Cardiac muscle cell (in vitro differentiated cells and primary cell): ENCODE measurements at regions not wholly inside any gene's neighbourhood (a gene's known extent, or its start where the extent isn't known, plus 50 kb on each side); places are given as distances from the start of the nearest gene placed in this dataset.

Source experiments
- DNase-seq, 2 donors: peaks; one replicate each; pipeline versions ENCODE4 v3.0.0 to v3.0.0-alpha.2; 2010 to 2017; ENCODE audit warnings: low read depth in 1 of 2, low spot score in 1 of 2
- H3K27ac ChIP-seq: fragments of 200-600 bp; sonication (generic); 2 replicates; pipeline ENCODE4 v1.5.1; 2016
- H3K27me3 ChIP-seq: fragments of 200-600 bp; sonication (generic); 2 replicates; pipeline ENCODE4 v1.6.0; 2016; ENCODE audit warnings: control low read depth
- H3K36me3 ChIP-seq: fragments of 200-600 bp; sonication (generic); 2 replicates; pipeline ENCODE4 v1.5.1; 2016; ENCODE audit warnings: control low read depth
- H3K4me1 ChIP-seq: fragments of 200-600 bp; sonication (generic); 2 replicates; pipeline ENCODE4 v1.8.1; 2017; ENCODE audit warnings: low read depth, mild to moderate bottlenecking, mixed run types
- H3K4me3 ChIP-seq: fragments of 200-600 bp; sonication (generic); 2 replicates; pipeline ENCODE4 v1.5.1; 2016; ENCODE audit warnings: mild to moderate bottlenecking
- H3K9me3 ChIP-seq: fragments of 200-600 bp; sonication (generic); 2 replicates; pipeline ENCODE4 v1.5.1; 2017; ENCODE audit warnings: low read depth, mild to moderate bottlenecking, control low read depth
- TF ChIP-seq, protein P1 (sequence below): IDR thresholded peaks from 2 replicates; pipeline ENCODE4 v1.5.1; 2012; ENCODE audit warnings: low read depth, mild to moderate bottlenecking, low read length

DNA sequence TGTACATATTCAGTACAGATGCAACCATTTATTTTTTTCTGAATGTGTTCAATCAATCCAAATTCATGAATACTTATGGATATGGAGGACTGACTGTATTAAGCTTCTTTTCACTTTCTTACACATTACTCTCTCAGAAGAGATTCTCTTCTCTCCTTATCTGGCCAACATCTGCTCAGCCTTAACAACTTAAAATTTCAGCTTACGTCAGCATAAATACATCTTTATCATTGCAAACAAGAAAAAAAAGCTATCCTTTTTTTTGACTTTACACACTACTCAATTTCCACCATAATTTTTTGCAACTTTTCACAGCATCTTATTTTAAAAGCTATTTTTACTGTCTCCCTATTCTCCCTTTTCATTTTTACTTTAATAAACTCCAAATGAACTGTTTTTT is 80.9 kb upstream of the POT1 start:
- Histone ChIP-seq H3K4me3 (no peak overlapping the region), H3K4me1 (no peaks in the 10 kb centered on the region), H3K27ac (no peak overlapping the region), H3K9me3 (no peaks in the 10 kb centered on the region), H3K36me3 (no peaks in the 10 kb centered on the region), H3K27me3 (no peaks in the 10 kb centered on the region)
- TF ChIP-seq, protein P1, sequence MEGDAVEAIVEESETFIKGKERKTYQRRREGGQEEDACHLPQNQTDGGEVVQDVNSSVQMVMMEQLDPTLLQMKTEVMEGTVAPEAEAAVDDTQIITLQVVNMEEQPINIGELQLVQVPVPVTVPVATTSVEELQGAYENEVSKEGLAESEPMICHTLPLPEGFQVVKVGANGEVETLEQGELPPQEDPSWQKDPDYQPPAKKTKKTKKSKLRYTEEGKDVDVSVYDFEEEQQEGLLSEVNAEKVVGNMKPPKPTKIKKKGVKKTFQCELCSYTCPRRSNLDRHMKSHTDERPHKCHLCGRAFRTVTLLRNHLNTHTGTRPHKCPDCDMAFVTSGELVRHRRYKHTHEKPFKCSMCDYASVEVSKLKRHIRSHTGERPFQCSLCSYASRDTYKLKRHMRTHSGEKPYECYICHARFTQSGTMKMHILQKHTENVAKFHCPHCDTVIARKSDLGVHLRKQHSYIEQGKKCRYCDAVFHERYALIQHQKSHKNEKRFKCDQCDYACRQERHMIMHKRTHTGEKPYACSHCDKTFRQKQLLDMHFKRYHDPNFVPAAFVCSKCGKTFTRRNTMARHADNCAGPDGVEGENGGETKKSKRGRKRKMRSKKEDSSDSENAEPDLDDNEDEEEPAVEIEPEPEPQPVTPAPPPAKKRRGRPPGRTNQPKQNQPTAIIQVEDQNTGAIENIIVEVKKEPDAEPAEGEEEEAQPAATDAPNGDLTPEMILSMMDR = no peak
- no peak for DNase-seq

GRCh38 chr7:124996778-124997177 is 67.2 kb upstream of the POT1 start:
- H3K27me3 ChIP-seq = no peaks in the 10 kb centered on the region
- no peak overlapping the region for H3K27ac ChIP-seq
- no peaks in the 10 kb centered on the region for H3K4me1 ChIP-seq
- H3K4me3 ChIP-seq = no peak overlapping the region
- H3K9me3 ChIP-seq = no peaks in the 10 kb centered on the region
- no peaks in the 10 kb centered on the region for H3K36me3 ChIP-seq
- TF ChIP-seq, protein P1 = peak; percentile 40
- peak in 1 of 2 donors; percentile 50 for DNase-seq

GRCh38 chr7:124992851-124993562 is 63.4 kb upstream of the POT1 start:
- Histone ChIP-seq H3K4me3 (no peak overlapping the region), H3K27me3 (no peaks in the 10 kb centered on the region), H3K27ac (no peak overlapping the region), H3K36me3 (no peaks in the 10 kb centered on the region), H3K4me1 (no peaks in the 10 kb centered on the region), H3K9me3 (no peaks in the 10 kb centered on the region)
- TF ChIP-seq, protein P1 = no peak
- peak in 1 of 2 donors; percentile 91 for DNase-seq

GRCh38 chr7:124989911-124990310 is 60.3 kb upstream of the POT1 start:
- H3K27me3 ChIP-seq = no peaks in the 10 kb centered on the region
- H3K36me3 ChIP-seq = no peaks in the 10 kb centered on the region
- no peak overlapping the region for H3K27ac ChIP-seq
- no peak overlapping the region for H3K4me3 ChIP-seq
- TF ChIP-seq, protein P1 = no peak
- DNase-seq = peak in 1 of 2 donors; percentile 24
- no peaks in the 10 kb centered on the region for H3K4me1 ChIP-seq
- H3K9me3 ChIP-seq = no peaks in the 10 kb centered on the region
